ENCODE measurements at regions not wholly inside any gene's neighbourhood (a gene's known extent, or its start where the extent isn't known, plus 50 kb on each side); places are given as distances from the start of the nearest gene placed in this dataset.

DNA sequence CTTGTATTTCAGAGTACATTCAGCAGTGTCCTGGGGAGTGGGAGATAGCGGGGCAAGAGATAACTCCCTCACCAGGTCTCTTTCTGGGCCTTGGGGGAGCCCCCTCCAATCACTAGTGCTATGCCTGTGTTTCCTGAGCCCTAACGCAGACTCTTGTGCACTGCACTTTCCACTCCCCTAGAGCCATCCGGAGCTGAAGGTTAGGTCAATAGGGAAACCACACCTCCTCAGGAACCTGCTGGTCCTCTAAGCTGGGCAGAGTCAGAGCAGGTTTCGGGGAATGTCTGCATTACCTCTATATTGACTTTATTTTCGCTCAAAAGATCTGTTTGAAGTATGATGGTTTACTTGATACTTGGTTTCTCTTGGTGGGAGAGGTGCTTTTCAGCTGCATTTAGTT lies 617.0 kb upstream of the ROBO1 start:
- H3K36me3 ChIP-seq (replicated peaks in 1 of 2; ENCODE audit: insufficient read depth in 1 of 2, low read depth in 2 of 2): no peaks in the 10 kb centered on the region
- H3K27ac ChIP-seq: no peak overlapping the region
- intact Hi-C loops (cut with DNase I): no loop called here
- no peak for DNase-seq
- TF ChIP-seq, protein P1, sequence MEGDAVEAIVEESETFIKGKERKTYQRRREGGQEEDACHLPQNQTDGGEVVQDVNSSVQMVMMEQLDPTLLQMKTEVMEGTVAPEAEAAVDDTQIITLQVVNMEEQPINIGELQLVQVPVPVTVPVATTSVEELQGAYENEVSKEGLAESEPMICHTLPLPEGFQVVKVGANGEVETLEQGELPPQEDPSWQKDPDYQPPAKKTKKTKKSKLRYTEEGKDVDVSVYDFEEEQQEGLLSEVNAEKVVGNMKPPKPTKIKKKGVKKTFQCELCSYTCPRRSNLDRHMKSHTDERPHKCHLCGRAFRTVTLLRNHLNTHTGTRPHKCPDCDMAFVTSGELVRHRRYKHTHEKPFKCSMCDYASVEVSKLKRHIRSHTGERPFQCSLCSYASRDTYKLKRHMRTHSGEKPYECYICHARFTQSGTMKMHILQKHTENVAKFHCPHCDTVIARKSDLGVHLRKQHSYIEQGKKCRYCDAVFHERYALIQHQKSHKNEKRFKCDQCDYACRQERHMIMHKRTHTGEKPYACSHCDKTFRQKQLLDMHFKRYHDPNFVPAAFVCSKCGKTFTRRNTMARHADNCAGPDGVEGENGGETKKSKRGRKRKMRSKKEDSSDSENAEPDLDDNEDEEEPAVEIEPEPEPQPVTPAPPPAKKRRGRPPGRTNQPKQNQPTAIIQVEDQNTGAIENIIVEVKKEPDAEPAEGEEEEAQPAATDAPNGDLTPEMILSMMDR (IDR thresholded peaks at IDR 0.05): no peak
- no peak for TF ChIP-seq POLR2A (IDR thresholded peaks at IDR 0.05)
- H3K4me3 ChIP-seq: no peak overlapping the region
- peaks cover 0 to 10% (median 0%) of the 10 kb centered on the region in 3 donors for H3K9me3 ChIP-seq
- no peaks in the 10 kb centered on the region for H3K27me3 ChIP-seq
- H3K4me1 ChIP-seq: no peaks in the 10 kb centered on the region
- ATAC-seq: no peak
- WGBS, 2 donors: 30 to 39% methylated on average over 5 of the region's 5 CpGs

DNA sequence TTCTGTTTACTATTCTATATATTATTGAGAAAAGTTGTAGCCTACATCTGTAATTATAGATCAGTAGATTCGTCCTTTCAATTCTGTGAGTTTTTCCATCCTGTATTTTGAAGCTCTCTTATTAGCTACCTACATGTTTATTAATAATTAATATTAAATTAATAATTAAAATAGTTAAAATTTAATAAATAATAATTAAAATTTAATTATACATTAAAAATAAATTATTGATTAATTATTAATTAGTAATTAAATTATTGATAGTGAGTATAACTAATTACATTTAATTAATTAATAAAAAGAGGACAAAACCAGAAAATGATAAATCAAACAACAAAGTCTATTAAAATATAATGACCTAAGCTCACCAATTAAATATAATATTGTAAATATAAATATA lies 606.6 kb upstream of the ROBO1 start:
- Histone ChIP-seq H3K27me3 (no peaks in the 10 kb centered on the region), H3K4me3 (no peak overlapping the region), H3K9me3 (no peaks in the 10 kb centered on the region), H3K4me1 (no peaks in the 10 kb centered on the region), H3K27ac (no peak overlapping the region), H3K36me3 (replicated peaks in 1 of 2; ENCODE audit: insufficient read depth in 1 of 2, low read depth in 2 of 2) (no peaks in the 10 kb centered on the region)
- ATAC-seq (no peak), DNase-seq (no peak)
- intact Hi-C loops (cut with DNase I): no loop called here
- 52 to 54% methylated on average over 1 of the region's 1 CpG for WGBS, 2 donors
- TF ChIP-seq POLR2A (IDR thresholded peaks at IDR 0.05): no peak
- TF ChIP-seq, protein P1 (IDR thresholded peaks at IDR 0.05): no peak

DNA sequence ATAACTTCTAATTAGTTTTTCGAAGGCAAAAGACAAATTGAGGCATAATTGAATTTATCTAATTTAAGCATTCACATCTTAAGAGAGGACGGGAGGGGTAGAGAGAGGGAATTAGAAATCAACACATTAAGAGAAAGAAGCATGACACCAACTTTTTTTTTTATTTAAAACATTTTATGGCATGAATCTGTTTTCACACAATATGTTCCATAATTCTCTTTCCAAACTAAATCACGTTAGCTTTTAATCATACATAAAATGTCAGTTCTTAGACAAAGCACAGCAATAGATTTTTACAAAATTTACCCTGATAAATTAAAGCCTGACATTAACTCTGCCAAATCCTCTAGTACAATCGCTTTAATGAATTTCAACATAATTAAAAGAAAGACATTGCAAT lies 600.8 kb upstream of the ROBO1 start:
- no peaks in the 10 kb centered on the region for H3K27me3 ChIP-seq
- ATAC-seq (no peak), DNase-seq (no peak)
- no peaks in the 10 kb centered on the region for H3K4me1 ChIP-seq
- no peak overlapping the region for H3K4me3 ChIP-seq
- no peaks in the 10 kb centered on the region for H3K9me3 ChIP-seq
- no peak for TF ChIP-seq POLR2A (IDR thresholded peaks at IDR 0.05)
- TF ChIP-seq, protein P1 (IDR thresholded peaks at IDR 0.05): no peak
- H3K27ac ChIP-seq: no peak overlapping the region
- no peaks in the 10 kb centered on the region for H3K36me3 ChIP-seq (replicated peaks in 1 of 2; ENCODE audit: insufficient read depth in 1 of 2, low read depth in 2 of 2)
- 53 to 55% methylated on average over 4 of the region's 4 CpGs for WGBS, 2 donors
- intact Hi-C loops (cut with DNase I): no loop called here

DNA sequence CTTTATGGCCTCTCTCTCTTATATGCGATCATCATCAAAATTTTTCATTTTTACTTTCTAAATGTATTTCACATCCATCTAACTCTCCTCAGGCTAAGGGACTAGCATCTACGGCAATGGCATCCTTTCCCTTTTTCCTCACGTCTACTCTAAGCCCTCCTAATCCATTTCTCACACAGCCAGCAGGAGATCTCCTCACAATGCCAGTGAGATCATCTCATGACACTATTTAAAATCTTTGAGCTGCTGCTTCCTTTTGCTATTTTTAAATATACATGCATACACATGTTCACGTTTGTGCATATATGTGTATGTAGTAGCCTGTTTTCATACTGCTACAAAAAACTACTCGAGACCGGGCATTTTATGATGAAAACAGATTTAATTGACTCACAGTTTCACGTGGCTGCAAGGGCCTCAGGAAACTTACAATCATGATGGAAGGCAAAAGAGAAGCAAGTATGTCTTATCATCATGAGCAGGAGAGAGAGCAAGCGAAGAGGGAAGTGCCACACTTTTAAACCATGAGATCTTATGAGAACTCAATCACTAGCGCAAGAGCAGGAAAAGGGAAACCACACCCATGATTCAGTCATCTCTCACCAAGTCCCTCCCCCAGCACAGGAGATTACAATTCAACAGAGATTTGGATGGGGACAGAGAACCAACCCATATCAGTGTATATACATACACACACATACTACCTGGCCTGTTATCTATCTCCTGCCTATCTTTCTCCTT lies 599.2 kb upstream of the ROBO1 start:
- no peaks in the 10 kb centered on the region for H3K9me3 ChIP-seq
- ATAC-seq: no peak

More for the DNA sequence above, 599.2 kb upstream of the ROBO1 start:
- Histone ChIP-seq H3K27ac (no peak overlapping the region), H3K4me1 (no peaks in the 10 kb centered on the region), H3K36me3 (replicated peaks in 1 of 2; ENCODE audit: insufficient read depth in 1 of 2, low read depth in 2 of 2) (no peaks in the 10 kb centered on the region), H3K27me3 (no peaks in the 10 kb centered on the region), H3K4me3 (no peak overlapping the region)
- TF ChIP-seq, protein P1 (IDR thresholded peaks at IDR 0.05): no peak
- TF ChIP-seq POLR2A (IDR thresholded peaks at IDR 0.05): no peak
- intact Hi-C loops (cut with DNase I): no loop called here
- DNase-seq: no peak
- WGBS, 2 donors: 50 to 62% methylated on average over 9 of the region's 9 CpGs
